T-cell (primary cell): ENCODE measurements at regions not wholly inside any gene's neighbourhood (a gene's known extent, or its start where the extent isn't known, plus 50 kb on each side); places are given as distances from the start of the nearest gene placed in this dataset.

Source experiments
- ATAC-seq, 4 experiments: fragments of 200-7000 bp in 3 of 4; fragments of 150-1000 bp in 1 of 4; cut with Tn5 transposase; replicated peaks in 1 of 4; 1 replicate in 3 of 4; 2 replicates in 1 of 4; pipeline ENCODE4 v1.10.0; 2021; ENCODE audit warnings: moderate library complexity in 3 of 4, mild to moderate bottlenecking in 2 of 4, moderate number of reproducible peaks in 1 of 4
- CTCF ChIA-PET, 2 donors: fragments of 300-600 bp; sonication (Branson Sonifier 250); formaldehyde crosslinking; loops; one replicate each; lab custom pipeline; 2022; ENCODE audit warnings: antibody characterized with exemption in 2 of 2; lab: Charles Lee
- POLR2A ChIA-PET, 2 donors: fragments of 300-600 bp; sonication (Branson Sonifier 250); formaldehyde crosslinking; loops; one replicate each; lab custom pipeline; 2022; ENCODE audit warnings: antibody characterized with exemption in 2 of 2; lab: Charles Lee
- DNase-seq, 35 experiments: peaks; one replicate each; pipeline versions ENCODE4 v3.0.0 to v3.0.0-alpha.2; 2013 to 2023
- H3K27ac ChIP-seq: one replicate; pipeline ENCODE4 v1.5.1; 2013; ENCODE audit warnings: low read length
- H3K27me3 ChIP-seq, 2 experiments: replicated peaks in 1 of 2; 1 replicate in 1 of 2; 2 replicates in 1 of 2; pipeline versions ENCODE4 v1.6.1 to v1.7.0; 2013; ENCODE audit warnings: low read length in 1 of 2, mixed read lengths in 1 of 2; ENCODE audit not compliant: control insufficient read depth in 2 of 2, insufficient read depth in 2 of 2; ENCODE audit errors: extremely low read depth in 1 of 2
- H3K36me3 ChIP-seq, 2 donors: 1 replicate in 1 of 2; 2 replicates in 1 of 2; pipeline versions ENCODE4 v1.6.1 to v1.7.0; 2013; ENCODE audit warnings: low read length in 1 of 2; ENCODE audit not compliant: control insufficient read depth in 2 of 2, insufficient read depth in 1 of 2; ENCODE audit errors: extremely low read depth in 1 of 2
- H3K4me1 ChIP-seq, 2 experiments: 1 replicate in 1 of 2; 2 replicates in 1 of 2; pipeline versions ENCODE4 v1.6.1 to v1.7.0; 2013; ENCODE audit warnings: low read length in 2 of 2, mixed read lengths in 1 of 2; ENCODE audit not compliant: insufficient read depth in 2 of 2, control insufficient read depth in 1 of 2; ENCODE audit errors: extremely low read depth in 1 of 2
- H3K4me3 ChIP-seq, 2 donors: 1 replicate in 1 of 2; 2 replicates in 1 of 2; pipeline versions ENCODE4 v1.5.1 to v1.7.0; 2013; ENCODE audit warnings: mild to moderate bottlenecking in 2 of 2, low read length in 1 of 2, moderate library complexity in 1 of 2; ENCODE audit not compliant: control insufficient read depth in 1 of 2; ENCODE audit errors: extremely low read depth in 1 of 2
- H3K9me3 ChIP-seq: 2 replicates; pipeline ENCODE4 v1.7.0; 2013
- H3K27ac Mint-ChIP-seq, 2 donors: one replicate each; pipeline ENCODE4 v1.8.0; 2020 to 2021; ENCODE audit warnings: mild to moderate bottlenecking in 2 of 2, mixed read lengths in 2 of 2
- H3K27me3 Mint-ChIP-seq, 2 donors: one replicate each; pipeline ENCODE4 v1.8.0; 2021 to 2022; ENCODE audit warnings: mixed read lengths in 2 of 2
- H3K36me3 Mint-ChIP-seq: one replicate; pipeline ENCODE4 v1.8.0; 2021; ENCODE audit warnings: mixed read lengths
- H3K4me1 Mint-ChIP-seq, 3 donors: one replicate each; pipeline ENCODE4 v1.8.0; 2020 to 2022; ENCODE audit warnings: mixed read lengths in 3 of 3, mild to moderate bottlenecking in 1 of 3
- H3K4me3 Mint-ChIP-seq, 3 donors: one replicate each; pipeline ENCODE4 v1.8.0; 2020 to 2022; ENCODE audit warnings: mild to moderate bottlenecking in 3 of 3, mixed read lengths in 3 of 3, moderate library complexity in 3 of 3
- H3K9me3 Mint-ChIP-seq, 3 donors: one replicate each; pipeline ENCODE4 v1.8.0; 2020 to 2022; ENCODE audit warnings: mixed read lengths in 3 of 3
- WGBS: methylation state at CpG from one replicate; pipeline ENCODE4 v1.1.5; 2013; ENCODE audit warnings: missing lambda C conversion rate; ENCODE audit not compliant: insufficient coverage; 5-methylcytosine and 5-hydroxymethylcytosine counted together

GRCh38 chr7:19442016-19442785 lies 266.6 kb downstream of the POLR1F start:
- H3K9me3 ChIP-seq: no peaks in the 10 kb centered on the region
- POLR2A ChIA-PET: no interaction called here
- Mint-ChIP-seq H3K36me3 (no peaks in the 10 kb centered on the region), H3K4me3 (no peak overlapping the region), H3K4me1 (no peaks in the 10 kb centered on the region), H3K9me3 (peaks cover 0 to 3% (median 0%) of the 10 kb centered on the region in 3 donors), H3K27me3 (no peaks in the 10 kb centered on the region), H3K27ac (no peak overlapping the region)
- H3K27me3 ChIP-seq: no peaks in the 10 kb centered on the region
- no peak overlapping the region for H3K27ac ChIP-seq
- no peak for ATAC-seq
- DNase-seq: no peak
- no peaks in the 10 kb centered on the region for H3K36me3 ChIP-seq
- no peak overlapping the region for H3K4me3 ChIP-seq
- WGBS: 77% methylated on average over 1 of the region's 4 CpGs
- CTCF ChIA-PET: no interaction called here
- H3K4me1 ChIP-seq: no peaks in the 10 kb centered on the region

GRCh38 chr7:19439517-19439916 lies 269.3 kb downstream of the POLR1F start:
- CTCF ChIA-PET: no interaction called here
- Mint-ChIP-seq H3K4me3 (no peak overlapping the region), H3K36me3 (no peaks in the 10 kb centered on the region), H3K9me3 (peaks cover 0 to 3% (median 0%) of the 10 kb centered on the region in 3 donors), H3K27ac (no peak overlapping the region), H3K27me3 (no peaks in the 10 kb centered on the region), H3K4me1 (no peaks in the 10 kb centered on the region)
- Histone ChIP-seq H3K27me3 (no peaks in the 10 kb centered on the region), H3K36me3 (no peaks in the 10 kb centered on the region), H3K4me1 (no peaks in the 10 kb centered on the region), H3K4me3 (no peak overlapping the region), H3K9me3 (no peaks in the 10 kb centered on the region), H3K27ac (no peak overlapping the region)
- WGBS: no CpG with 5 or more reads among the region's 3 CpGs
- ATAC-seq: no peak
- POLR2A ChIA-PET: no interaction called here
- no peak for DNase-seq

GRCh38 chr7:19437446-19437845 lies 271.4 kb downstream of the POLR1F start:
- Mint-ChIP-seq H3K4me1 (no peaks in the 10 kb centered on the region), H3K36me3 (no peaks in the 10 kb centered on the region), H3K27me3 (no peaks in the 10 kb centered on the region), H3K27ac (no peak overlapping the region), H3K4me3 (no peak overlapping the region), H3K9me3 (peaks cover 0 to 3% (median 0%) of the 10 kb centered on the region in 3 donors)
- WGBS: 89% methylated on average over 1 of the region's 1 CpG
- H3K4me1 ChIP-seq: no peaks in the 10 kb centered on the region
- H3K27ac ChIP-seq: no peak overlapping the region
- ChIA-PET CTCF (no interaction called here), POLR2A (no interaction called here)
- H3K36me3 ChIP-seq: no peaks in the 10 kb centered on the region
- no peak overlapping the region for H3K4me3 ChIP-seq
- H3K9me3 ChIP-seq: no peaks in the 10 kb centered on the region
- no peaks in the 10 kb centered on the region for H3K27me3 ChIP-seq
- DNase-seq: no peak
- ATAC-seq: no peak

- H3K9me3 Mint-ChIP-seq: peaks cover 0 to 2% (median 0%) of the 10 kb centered on the region in 3 donors
- no peaks in the 10 kb centered on the region for H3K9me3 ChIP-seq
- POLR2A ChIA-PET: no interaction called here
- H3K36me3 Mint-ChIP-seq: no peaks in the 10 kb centered on the region
- no peaks in the 10 kb centered on the region for H3K27me3 ChIP-seq
- H3K27ac Mint-ChIP-seq: no peak overlapping the region
- H3K4me1 ChIP-seq: no peaks in the 10 kb centered on the region
- H3K4me3 ChIP-seq: no peak overlapping the region
- H3K27me3 Mint-ChIP-seq: no peaks in the 10 kb centered on the region
- no peak overlapping the region for H3K4me3 Mint-ChIP-seq
- ATAC-seq (no peak), DNase-seq (no peak)
- no peaks in the 10 kb centered on the region for H3K4me1 Mint-ChIP-seq
- no peak overlapping the region for H3K27ac ChIP-seq
- H3K36me3 ChIP-seq: no peaks in the 10 kb centered on the region
- no CpG with 5 or more reads among the region's 3 CpGs for WGBS
- CTCF ChIA-PET: no interaction called here
These were observed 280.9 kb downstream of the POLR1F start for GRCh38 chr7:19427944-19428343.

GRCh38 chr7:19421861-19422260 lies 276.6 kb upstream of the FERD3L start:
- no CpG with 5 or more reads among the region's 1 CpG for WGBS
- Mint-ChIP-seq H3K4me1 (no peaks in the 10 kb centered on the region), H3K27me3 (no peaks in the 10 kb centered on the region), H3K4me3 (no peak overlapping the region), H3K9me3 (peaks cover 3 to 13% (median 7%) of the 10 kb centered on the region in 3 donors), H3K36me3 (no peaks in the 10 kb centered on the region), H3K27ac (no peak overlapping the region)
- Histone ChIP-seq H3K27ac (no peak overlapping the region), H3K27me3 (no peaks in the 10 kb centered on the region), H3K9me3 (no peaks in the 10 kb centered on the region), H3K4me1 (no peaks in the 10 kb centered on the region), H3K36me3 (no peaks in the 10 kb centered on the region), H3K4me3 (no peak overlapping the region)
- DNase-seq: no peak
- ChIA-PET POLR2A (no interaction called here), CTCF (no interaction called here)
- ATAC-seq: no peak

GRCh38 chr7:19417231-19417630 lies 272.0 kb upstream of the FERD3L start:
- H3K36me3 ChIP-seq: no peaks in the 10 kb centered on the region
- H3K27ac ChIP-seq: no peak overlapping the region
- DNase-seq (no peak), ATAC-seq (no peak)
- no peaks in the 10 kb centered on the region for H3K27me3 ChIP-seq
- no CpG with 5 or more reads among the region's 2 CpGs for WGBS
- Mint-ChIP-seq H3K9me3 (peaks cover 7 to 16% (median 10%) of the 10 kb centered on the region in 3 donors), H3K4me3 (no peak overlapping the region), H3K4me1 (no peaks in the 10 kb centered on the region), H3K36me3 (no peaks in the 10 kb centered on the region), H3K27ac (no peak overlapping the region), H3K27me3 (no peaks in the 10 kb centered on the region)
- POLR2A ChIA-PET: no interaction called here
- no peaks in the 10 kb centered on the region for H3K9me3 ChIP-seq
- no peak overlapping the region for H3K4me3 ChIP-seq
- CTCF ChIA-PET: no interaction called here
- no peaks in the 10 kb centered on the region for H3K4me1 ChIP-seq
